Trophoblast cell (in vitro differentiated cells and primary cell): ENCODE measurements at regions not wholly inside any gene's neighbourhood (a gene's known extent, or its start where the extent isn't known, plus 50 kb on each side); places are given as distances from the start of the nearest gene placed in this dataset.

Experiments
- DNase-seq, 2 donors: peaks; one replicate each; pipeline ENCODE4 v3.0.0-alpha.2; 2016
- H2AFZ ChIP-seq: 2 replicates; pipeline ENCODE4 v1.6.1; 2013; ENCODE audit warnings: low read length, moderate library complexity, mild to moderate bottlenecking; ENCODE audit not compliant: insufficient read depth, poor library complexity
- H2AK5ac ChIP-seq: 2 replicates; pipeline ENCODE4 v1.6.1; 2013; ENCODE audit warnings: mild to moderate bottlenecking, low read length
- H2BK120ac ChIP-seq: 2 replicates; pipeline ENCODE4 v1.6.1; 2013; ENCODE audit warnings: low read length, mild to moderate bottlenecking, moderate library complexity; ENCODE audit not compliant: insufficient read depth, poor library complexity
- H2BK12ac ChIP-seq: 2 replicates; pipeline ENCODE4 v1.6.1; 2013; ENCODE audit warnings: mild to moderate bottlenecking, low read length, moderate library complexity
- H2BK5ac ChIP-seq: 2 replicates; pipeline ENCODE4 v1.6.1; 2013; ENCODE audit warnings: low read length, low read depth, moderate library complexity, mild to moderate bottlenecking; ENCODE audit not compliant: poor library complexity
- H3K14ac ChIP-seq: 2 replicates; pipeline ENCODE4 v1.6.1; 2013; ENCODE audit warnings: mild to moderate bottlenecking, low read length
- H3K18ac ChIP-seq: 2 replicates; pipeline ENCODE4 v1.6.1; 2013; ENCODE audit warnings: mild to moderate bottlenecking, low read length
- H3K23ac ChIP-seq: 2 replicates; pipeline ENCODE4 v1.6.1; 2013; ENCODE audit warnings: low read length
- H3K27ac ChIP-seq: 2 replicates; pipeline ENCODE4 v1.5.1; 2013; ENCODE audit warnings: low read depth, mild to moderate bottlenecking, inconsistent platforms, low read length, moderate library complexity
- H3K27me3 ChIP-seq: 2 replicates; pipeline ENCODE4 v1.6.1; 2013; ENCODE audit warnings: inconsistent platforms, mild to moderate bottlenecking, low read length, moderate library complexity; ENCODE audit not compliant: insufficient read depth
- H3K36me3 ChIP-seq, 2 experiments: 1 replicate in 1 of 2; 2 replicates in 1 of 2; pipeline ENCODE4 v1.6.1; 2013; ENCODE audit warnings: low read length in 2 of 2, mild to moderate bottlenecking in 2 of 2, moderate library complexity in 1 of 2; ENCODE audit not compliant: insufficient read depth in 2 of 2, control insufficient read depth in 1 of 2
- H3K4ac ChIP-seq: 2 replicates; pipeline ENCODE4 v1.6.1; 2013; ENCODE audit warnings: low read depth, mild to moderate bottlenecking, low read length, moderate library complexity
- H3K4me1 ChIP-seq, 2 experiments: 1 replicate in 1 of 2; 2 replicates in 1 of 2; pipeline ENCODE4 v1.6.1; 2013; ENCODE audit warnings: low read length in 2 of 2, mild to moderate bottlenecking in 2 of 2, moderate library complexity in 1 of 2; ENCODE audit not compliant: insufficient read depth in 2 of 2, control insufficient read depth in 1 of 2
- H3K4me2 ChIP-seq: 2 replicates; pipeline ENCODE4 v1.6.1; 2013; ENCODE audit warnings: inconsistent platforms, mild to moderate bottlenecking, low read length, moderate library complexity
- H3K4me3 ChIP-seq: 2 replicates; pipeline ENCODE4 v1.5.1; 2013; ENCODE audit warnings: mild to moderate bottlenecking, low read depth, low read length, inconsistent platforms
- H3K79me1 ChIP-seq: one replicate; pipeline ENCODE4 v1.6.1; 2013; ENCODE audit warnings: low read length
- H3K79me2 ChIP-seq: 2 replicates; pipeline ENCODE4 v1.6.1; 2013; ENCODE audit warnings: low read length, mild to moderate bottlenecking; ENCODE audit not compliant: control insufficient read depth, insufficient read depth, poor library complexity
- H3K9ac ChIP-seq: 2 replicates; pipeline ENCODE4 v1.6.1; 2013; ENCODE audit warnings: mild to moderate bottlenecking, low read length
- H3K9me3 ChIP-seq: 2 replicates; pipeline ENCODE4 v1.6.1; 2013; ENCODE audit warnings: low read depth, mild to moderate bottlenecking, control low read depth, inconsistent platforms, low read length; ENCODE audit not compliant: insufficient read depth
- H4K12ac ChIP-seq: 2 replicates; pipeline ENCODE4 v1.6.1; 2013; ENCODE audit warnings: low read depth, mild to moderate bottlenecking, low read length, moderate library complexity
- H4K8ac ChIP-seq: 2 replicates; pipeline ENCODE4 v1.6.1; 2013; ENCODE audit warnings: low read depth, mild to moderate bottlenecking, low read length, moderate library complexity
- H4K91ac ChIP-seq: one replicate; pipeline ENCODE4 v1.6.1; 2013; ENCODE audit warnings: low read depth, mild to moderate bottlenecking, low read length, moderate library complexity
- WGBS: extraction: QIAGEN DNeasy Blood & Tissue Kit; methylation state at CpG from one replicate; pipeline ENCODE4 v1.1.7; 2013; ENCODE audit warnings: missing lambda C conversion rate; ENCODE audit not compliant: insufficient read length, insufficient coverage; ENCODE audit errors: extremely low coverage; 5-methylcytosine and 5-hydroxymethylcytosine counted together

DNA sequence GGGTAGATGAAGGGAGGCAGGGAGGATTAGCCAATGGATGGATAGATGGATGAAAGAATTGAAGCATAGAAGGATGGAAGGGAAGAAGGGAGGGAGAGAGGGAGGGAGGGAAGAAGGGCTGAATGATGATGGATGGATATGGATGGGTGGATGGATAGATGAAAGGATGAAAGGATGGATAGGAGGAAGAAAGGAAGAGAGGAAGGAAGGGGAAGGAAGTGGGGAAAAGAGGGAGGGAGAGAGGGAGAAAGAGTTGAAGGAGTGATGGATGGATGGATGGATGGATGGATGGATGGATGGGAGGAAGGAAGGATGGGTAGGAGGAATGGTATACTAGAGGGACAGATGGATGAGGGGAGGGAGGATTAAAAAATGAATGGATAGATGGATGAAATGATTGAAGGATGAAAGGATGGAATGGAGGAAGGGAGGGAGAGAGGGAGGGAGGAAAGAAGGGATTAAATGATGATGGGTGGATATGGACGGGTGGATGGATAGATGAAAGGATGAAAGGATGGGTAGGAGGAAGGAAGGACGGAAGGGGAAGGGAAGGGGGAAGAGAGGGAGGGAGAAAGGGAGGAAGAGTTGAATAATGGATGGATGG lies 145.9 kb downstream of the MN1 start:
- Histone ChIP-seq H3K9ac (no peak overlapping the region), H3K4me2 (no peak overlapping the region), H4K8ac (no peak overlapping the region), H3K27ac (no peak overlapping the region), H4K12ac (no peak overlapping the region), H3K18ac (no peak overlapping the region), H2AK5ac (no peak overlapping the region), H3K4me1 (no peaks in the 10 kb centered on the region), H4K91ac (no peak overlapping the region), H3K36me3 (no peaks in the 10 kb centered on the region), H2BK120ac (no peak overlapping the region), H2BK12ac (no peak overlapping the region), H3K23ac (no peak overlapping the region), H3K79me1 (no peaks in the 10 kb centered on the region), H2AFZ (no peak overlapping the region), H3K79me2 (no peaks in the 10 kb centered on the region), H3K4me3 (no peak overlapping the region), H2BK5ac (no peak overlapping the region), H3K9me3 (no peaks in the 10 kb centered on the region), H3K4ac (no peak overlapping the region), H3K27me3 (no peaks in the 10 kb centered on the region), H3K14ac (no peak overlapping the region)
- no peak for DNase-seq
- 100% methylated on average over 2 of the region's 2 CpGs for WGBS

GRCh38 chr22:27656970-27657369 lies 144.6 kb downstream of the MN1 start:
- no peak overlapping the region for H3K23ac ChIP-seq
- H2BK12ac ChIP-seq: no peak overlapping the region
- H4K12ac ChIP-seq: no peak overlapping the region
- no peaks in the 10 kb centered on the region for H3K4me1 ChIP-seq
- H3K9ac ChIP-seq: no peak overlapping the region
- no peak overlapping the region for H2BK120ac ChIP-seq
- no peak overlapping the region for H2AFZ ChIP-seq
- H4K91ac ChIP-seq: no peak overlapping the region
- no peak overlapping the region for H2BK5ac ChIP-seq
- no peak overlapping the region for H3K14ac ChIP-seq
- no peak overlapping the region for H2AK5ac ChIP-seq
- no peak overlapping the region for H3K4me3 ChIP-seq
- H3K27ac ChIP-seq: no peak overlapping the region
- H4K8ac ChIP-seq: no peak overlapping the region
- H3K79me1 ChIP-seq: no peaks in the 10 kb centered on the region
- H3K4ac ChIP-seq: no peak overlapping the region
- no peaks in the 10 kb centered on the region for H3K9me3 ChIP-seq
- DNase-seq: no peak
- H3K36me3 ChIP-seq: no peaks in the 10 kb centered on the region
- no peak overlapping the region for H3K18ac ChIP-seq
- H3K4me2 ChIP-seq: no peak overlapping the region
- H3K27me3 ChIP-seq: no peaks in the 10 kb centered on the region
- H3K79me2 ChIP-seq: no peaks in the 10 kb centered on the region

- Histone ChIP-seq H3K4me2 (no peak overlapping the region), H3K4ac (no peak overlapping the region), H3K79me2 (no peaks in the 10 kb centered on the region), H4K8ac (no peak overlapping the region), H4K91ac (no peak overlapping the region), H3K4me3 (no peak overlapping the region), H3K18ac (no peak overlapping the region), H3K27me3 (no peaks in the 10 kb centered on the region), H2BK12ac (no peak overlapping the region), H3K9me3 (no peaks in the 10 kb centered on the region), H2AK5ac (no peak overlapping the region), H3K4me1 (peaks cover 0 to 5% of the 10 kb centered on the region in 2 experiments), H2AFZ (no peak overlapping the region), H3K23ac (no peak overlapping the region), H3K9ac (no peak overlapping the region), H2BK5ac (no peak overlapping the region), H2BK120ac (no peak overlapping the region), H3K27ac (no peak overlapping the region), H3K79me1 (no peaks in the 10 kb centered on the region), H3K14ac (no peak overlapping the region), H4K12ac (no peak overlapping the region), H3K36me3 (no peaks in the 10 kb centered on the region)
- DNase-seq: no peak
- WGBS: no CpG with 5 or more reads among the region's 10 CpGs
Observed at GRCh38 chr22:27660306-27660705, 141.2 kb downstream of the MN1 start.

GRCh38 chr22:27662359-27663301 lies 138.9 kb downstream of the MN1 start:
- H4K12ac ChIP-seq: no peak overlapping the region
- no peaks in the 10 kb centered on the region for H3K9me3 ChIP-seq
- no peak overlapping the region for H3K18ac ChIP-seq
- H3K4ac ChIP-seq: no peak overlapping the region
- peaks cover 0 to 5% of the 10 kb centered on the region in 2 experiments for H3K4me1 ChIP-seq
- H2AFZ ChIP-seq: peak overlapping the region; percentile 11
- no peak overlapping the region for H3K27ac ChIP-seq
- H4K8ac ChIP-seq: no peak overlapping the region
- H3K36me3 ChIP-seq: no peaks in the 10 kb centered on the region
- no peak for DNase-seq
- H2AK5ac ChIP-seq: no peak overlapping the region
- no peak overlapping the region for H2BK120ac ChIP-seq
- H2BK12ac ChIP-seq: no peak overlapping the region
- no CpG with 5 or more reads among the region's 13 CpGs for WGBS
- no peak overlapping the region for H3K9ac ChIP-seq
- no peak overlapping the region for H3K4me3 ChIP-seq
- H2BK5ac ChIP-seq: no peak overlapping the region
- no peak overlapping the region for H3K4me2 ChIP-seq
- H3K27me3 ChIP-seq: no peaks in the 10 kb centered on the region
- no peaks in the 10 kb centered on the region for H3K79me2 ChIP-seq
- no peak overlapping the region for H4K91ac ChIP-seq
- no peaks in the 10 kb centered on the region for H3K79me1 ChIP-seq
- no peak overlapping the region for H3K14ac ChIP-seq
- H3K23ac ChIP-seq: no peak overlapping the region
